ENCODE measurements at regions not wholly inside any gene's neighbourhood (a gene's known extent, or its start where the extent isn't known, plus 50 kb on each side); places are given as distances from the start of the nearest gene placed in this dataset.

GRCh38 chr11:23696688-23697415 lies 800.0 kb upstream of the LUZP2 start:
- TF ChIP-seq CTCF (IDR thresholded peaks at IDR 0.05) (no peak), POLR2A (IDR thresholded peaks at IDR 0.05) (no peak)

Measured in esophagus squamous epithelium (tissue), 4 donors.